Neural cell (in vitro differentiated cells): ENCODE measurements at regions not wholly inside any gene's neighbourhood (a gene's known extent, or its start where the extent isn't known, plus 50 kb on each side); places are given as distances from the start of the nearest gene placed in this dataset.

Experiments used
- H2AFZ ChIP-seq: fragments of 200-600, 300-800 bp; sonication (generic), shearing (Covaris generic); 2 replicates; pipeline ENCODE4 v1.6.0; 2014; ENCODE audit warnings: low read depth, mild to moderate bottlenecking, antibody characterized with exemption, low read length, moderate library complexity
- H3F3A ChIP-seq: fragments of 200-600 bp; shearing (Covaris generic); 2 replicates; pipeline ENCODE4 v1.6.1; 2016; ENCODE audit warnings: mild to moderate bottlenecking, moderate library complexity, mixed read lengths, antibody characterized with exemption, low read length; ENCODE audit not compliant: insufficient read depth, poor library complexity, severe bottlenecking
- H3K27ac ChIP-seq: fragments of 200-600, 300-800 bp; sonication (generic), shearing (Covaris generic); 2 replicates; pipeline ENCODE4 v1.5.1; 2014; ENCODE audit warnings: mild to moderate bottlenecking, low read length, moderate library complexity
- H3K27me3 ChIP-seq: fragments of 300-800, 200-600 bp; sonication (generic), shearing (Covaris generic); 2 replicates; pipeline ENCODE4 v1.6.0; 2014; ENCODE audit warnings: mild to moderate bottlenecking, low read depth, low read length, moderate library complexity; ENCODE audit not compliant: insufficient read depth
- H3K36me3 ChIP-seq: fragments of 300-800, 200-600 bp; sonication (generic), shearing (Covaris generic); 2 replicates; pipeline ENCODE4 v1.5.1; 2014; ENCODE audit warnings: mild to moderate bottlenecking, antibody characterized with exemption, low read length, moderate library complexity; ENCODE audit not compliant: insufficient read depth
- H3K4me2 ChIP-seq: fragments of 300-800, 200-600 bp; sonication (generic), shearing (Covaris generic); 2 replicates; pipeline ENCODE4 v1.6.0; 2014; ENCODE audit warnings: mild to moderate bottlenecking, low read length
- H3K4me3 ChIP-seq: fragments of 300-800, 200-600 bp; sonication (generic), shearing (Covaris generic); 2 replicates; pipeline ENCODE4 v1.5.1; 2014; ENCODE audit warnings: mild to moderate bottlenecking, low read length, moderate library complexity
- H3K79me2 ChIP-seq: fragments of 200-600 bp; shearing (Covaris generic); replicated peaks from 2 replicates; pipeline ENCODE4 v1.6.0; 2014; ENCODE audit warnings: mild to moderate bottlenecking, low read length, moderate library complexity; ENCODE audit not compliant: insufficient read depth
- H3K9ac ChIP-seq: fragments of 300-800, 200-600 bp; sonication (generic), shearing (Covaris generic); 2 replicates; pipeline ENCODE4 v1.6.1; 2016; ENCODE audit warnings: mild to moderate bottlenecking, low read length, mixed read lengths
- H3K9me2 ChIP-seq: fragments of 200-600 bp; shearing (Covaris generic); 2 replicates; pipeline ENCODE4 v1.6.1; 2016; ENCODE audit warnings: mild to moderate bottlenecking, low read length, mixed read lengths; ENCODE audit not compliant: insufficient read depth
- H3K9me3 ChIP-seq: fragments of 200-600, 300-800 bp; sonication (generic), shearing (Covaris generic); 2 replicates; pipeline ENCODE4 v1.6.1; 2016; ENCODE audit warnings: mild to moderate bottlenecking, mixed run types, low read length, moderate library complexity, mixed read lengths
- H4K20me1 ChIP-seq: fragments of 200-600 bp; shearing (Covaris generic); 2 replicates; pipeline ENCODE4 v1.6.1; 2016; ENCODE audit warnings: mild to moderate bottlenecking, mixed run types; ENCODE audit not compliant: insufficient read depth
- EP300 ChIP-seq: fragments of 450-650 bp; conservative IDR thresholded peaks from 2 replicates; pipeline ENCODE4 v1.6.1; 2014; ENCODE audit warnings: antibody characterized with exemption, mild to moderate bottlenecking, moderate library complexity; ENCODE audit not compliant: poor library complexity, severe bottlenecking
- EZH2 ChIP-seq: fragments of 200-600, 300-800 bp; shearing (Covaris generic), sonication (generic); IDR thresholded peaks from 2 replicates; pipeline ENCODE4 v1.6.1; 2014; ENCODE audit warnings: antibody characterized with exemption, low read length, borderline replicate concordance, mild to moderate bottlenecking; ENCODE audit not compliant: insufficient read depth, poor library complexity, severe bottlenecking
- MXI1 ChIP-seq: fragments of 450-650 bp; conservative IDR thresholded peaks from 2 replicates; pipeline ENCODE4 v1.6.1; 2014; ENCODE audit warnings: antibody characterized with exemption, mild to moderate bottlenecking; ENCODE audit not compliant: poor library complexity, severe bottlenecking
- POLR2AphosphoS5 ChIP-seq: IDR thresholded peaks from 2 replicates; pipeline ENCODE4 v1.6.1; 2012
- RAD21 ChIP-seq: fragments of 450-650 bp; conservative IDR thresholded peaks from 2 replicates; pipeline ENCODE4 v1.6.1; 2014; ENCODE audit warnings: antibody characterized with exemption, mild to moderate bottlenecking, moderate library complexity
- SMC3 ChIP-seq: fragments of 450-650 bp; conservative IDR thresholded peaks from 2 replicates; pipeline ENCODE4 v1.6.1; 2014; ENCODE audit warnings: antibody characterized with exemption, mild to moderate bottlenecking, moderate library complexity; ENCODE audit not compliant: poor library complexity
- TAF1 ChIP-seq: IDR thresholded peaks from 2 replicates; pipeline ENCODE4 v1.6.1; 2012; ENCODE audit warnings: low read depth
- TF ChIP-seq, protein P1 (sequence below): IDR thresholded peaks from 2 replicates; pipeline ENCODE4 v1.6.1; 2012; ENCODE audit warnings: borderline replicate concordance
- TF ChIP-seq, protein P2 (sequence below): fragments of 450-650 bp; IDR thresholded peaks from 2 replicates; pipeline ENCODE4 v1.5.1; 2014; ENCODE audit warnings: antibody characterized with exemption, mild to moderate bottlenecking, moderate library complexity; ENCODE audit not compliant: poor library complexity, severe bottlenecking

DNA sequence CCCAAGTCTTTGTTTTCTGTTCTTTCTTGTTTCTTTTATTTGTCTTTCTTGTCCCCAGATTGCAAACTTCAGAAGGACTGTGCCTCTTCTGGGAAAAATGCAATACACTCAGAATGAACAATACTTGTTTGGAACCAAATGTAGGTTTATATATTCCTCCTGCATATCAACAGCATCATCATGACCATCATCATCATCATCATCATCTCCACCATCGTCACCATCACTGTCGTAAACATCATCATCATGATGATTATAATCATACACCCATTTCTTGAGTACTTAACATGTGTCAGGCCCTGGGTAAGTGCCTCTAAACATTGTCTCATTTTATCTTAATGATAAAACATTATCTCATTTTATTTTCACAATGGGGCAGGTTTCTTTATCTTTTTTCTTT, 476.8 kb downstream of the CCSER2 start:
- no peak overlapping the region for H3K4me3 ChIP-seq
- no peaks in the 10 kb centered on the region for H3K9me2 ChIP-seq
- H3K36me3 ChIP-seq, result no peaks in the 10 kb centered on the region
- no peaks in the 10 kb centered on the region for H4K20me1 ChIP-seq
- no peaks in the 10 kb centered on the region for H3F3A ChIP-seq
- H3K27ac ChIP-seq, result no peak overlapping the region
- TF ChIP-seq MXI1 (no peak), EZH2 (no peak), RAD21 (no peak), TAF1 (no peak), SMC3 (no peak), POLR2AphosphoS5 (no peak), EP300 (no peak)
- TF ChIP-seq, protein P1, sequence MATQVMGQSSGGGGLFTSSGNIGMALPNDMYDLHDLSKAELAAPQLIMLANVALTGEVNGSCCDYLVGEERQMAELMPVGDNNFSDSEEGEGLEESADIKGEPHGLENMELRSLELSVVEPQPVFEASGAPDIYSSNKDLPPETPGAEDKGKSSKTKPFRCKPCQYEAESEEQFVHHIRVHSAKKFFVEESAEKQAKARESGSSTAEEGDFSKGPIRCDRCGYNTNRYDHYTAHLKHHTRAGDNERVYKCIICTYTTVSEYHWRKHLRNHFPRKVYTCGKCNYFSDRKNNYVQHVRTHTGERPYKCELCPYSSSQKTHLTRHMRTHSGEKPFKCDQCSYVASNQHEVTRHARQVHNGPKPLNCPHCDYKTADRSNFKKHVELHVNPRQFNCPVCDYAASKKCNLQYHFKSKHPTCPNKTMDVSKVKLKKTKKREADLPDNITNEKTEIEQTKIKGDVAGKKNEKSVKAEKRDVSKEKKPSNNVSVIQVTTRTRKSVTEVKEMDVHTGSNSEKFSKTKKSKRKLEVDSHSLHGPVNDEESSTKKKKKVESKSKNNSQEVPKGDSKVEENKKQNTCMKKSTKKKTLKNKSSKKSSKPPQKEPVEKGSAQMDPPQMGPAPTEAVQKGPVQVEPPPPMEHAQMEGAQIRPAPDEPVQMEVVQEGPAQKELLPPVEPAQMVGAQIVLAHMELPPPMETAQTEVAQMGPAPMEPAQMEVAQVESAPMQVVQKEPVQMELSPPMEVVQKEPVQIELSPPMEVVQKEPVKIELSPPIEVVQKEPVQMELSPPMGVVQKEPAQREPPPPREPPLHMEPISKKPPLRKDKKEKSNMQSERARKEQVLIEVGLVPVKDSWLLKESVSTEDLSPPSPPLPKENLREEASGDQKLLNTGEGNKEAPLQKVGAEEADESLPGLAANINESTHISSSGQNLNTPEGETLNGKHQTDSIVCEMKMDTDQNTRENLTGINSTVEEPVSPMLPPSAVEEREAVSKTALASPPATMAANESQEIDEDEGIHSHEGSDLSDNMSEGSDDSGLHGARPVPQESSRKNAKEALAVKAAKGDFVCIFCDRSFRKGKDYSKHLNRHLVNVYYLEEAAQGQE, result no peak
- TF ChIP-seq, protein P2, sequence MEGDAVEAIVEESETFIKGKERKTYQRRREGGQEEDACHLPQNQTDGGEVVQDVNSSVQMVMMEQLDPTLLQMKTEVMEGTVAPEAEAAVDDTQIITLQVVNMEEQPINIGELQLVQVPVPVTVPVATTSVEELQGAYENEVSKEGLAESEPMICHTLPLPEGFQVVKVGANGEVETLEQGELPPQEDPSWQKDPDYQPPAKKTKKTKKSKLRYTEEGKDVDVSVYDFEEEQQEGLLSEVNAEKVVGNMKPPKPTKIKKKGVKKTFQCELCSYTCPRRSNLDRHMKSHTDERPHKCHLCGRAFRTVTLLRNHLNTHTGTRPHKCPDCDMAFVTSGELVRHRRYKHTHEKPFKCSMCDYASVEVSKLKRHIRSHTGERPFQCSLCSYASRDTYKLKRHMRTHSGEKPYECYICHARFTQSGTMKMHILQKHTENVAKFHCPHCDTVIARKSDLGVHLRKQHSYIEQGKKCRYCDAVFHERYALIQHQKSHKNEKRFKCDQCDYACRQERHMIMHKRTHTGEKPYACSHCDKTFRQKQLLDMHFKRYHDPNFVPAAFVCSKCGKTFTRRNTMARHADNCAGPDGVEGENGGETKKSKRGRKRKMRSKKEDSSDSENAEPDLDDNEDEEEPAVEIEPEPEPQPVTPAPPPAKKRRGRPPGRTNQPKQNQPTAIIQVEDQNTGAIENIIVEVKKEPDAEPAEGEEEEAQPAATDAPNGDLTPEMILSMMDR, result no peak
- H3K9me3 ChIP-seq, result no peaks in the 10 kb centered on the region
- H2AFZ ChIP-seq, result no peak overlapping the region
- H3K27me3 ChIP-seq, result no peaks in the 10 kb centered on the region
- no peak overlapping the region for H3K4me2 ChIP-seq
- H3K9ac ChIP-seq, result no peak overlapping the region
- no peaks in the 10 kb centered on the region for H3K79me2 ChIP-seq

GRCh38 chr10:84811113-84811512, 482.7 kb downstream of the CCSER2 start:
- no peaks in the 10 kb centered on the region for H3K36me3 ChIP-seq
- no peaks in the 10 kb centered on the region for H3K9me2 ChIP-seq
- no peak overlapping the region for H3K4me3 ChIP-seq
- no peaks in the 10 kb centered on the region for H3K27me3 ChIP-seq
- no peak overlapping the region for H3K4me2 ChIP-seq
- H3K27ac ChIP-seq, result no peak overlapping the region
- H3K9me3 ChIP-seq, result no peaks in the 10 kb centered on the region
- H3K79me2 ChIP-seq, result no peaks in the 10 kb centered on the region
- TF ChIP-seq SMC3 (no peak), RAD21 (no peak), POLR2AphosphoS5 (no peak), MXI1 (no peak)
- TF ChIP-seq, protein P1, result no peak
- TF ChIP-seq, protein P2, result no peak
- H3K9ac ChIP-seq, result no peak overlapping the region
- no peak overlapping the region for H2AFZ ChIP-seq
- H3F3A ChIP-seq, result no peaks in the 10 kb centered on the region
- H4K20me1 ChIP-seq, result no peaks in the 10 kb centered on the region
